Upper lobe of left lung (tissue), 6 donors: ENCODE measurements at regions not wholly inside any gene's neighbourhood (a gene's known extent, or its start where the extent isn't known, plus 50 kb on each side); places are given as distances from the start of the nearest gene placed in this dataset.

Experiments
- ATAC-seq, 2 donors: fragments of 200-7000 bp; cut with Tn5 transposase; one replicate each; pipeline ENCODE4 v1.9.1; 2022; ENCODE audit warnings: mild to moderate bottlenecking in 2 of 2, moderate library complexity in 2 of 2; ENCODE audit not compliant: low FRiP score in 2 of 2
- DNase-seq, 2 donors: peaks; one replicate each; pipeline ENCODE4 v3.0.0-alpha.2; 2019 to 2020
- H3K27ac ChIP-seq, 4 donors: fragments of 200-600 bp; sonication (generic); one replicate each; pipeline ENCODE4 v1.5.1; 2016 to 2019
- H3K27me3 ChIP-seq, 4 donors: fragments of 200-600 bp; sonication (generic); one replicate each; pipeline ENCODE4 v1.5.1; 2017 to 2019
- H3K36me3 ChIP-seq, 4 donors: fragments of 200-600 bp; sonication (generic); one replicate each; pipeline ENCODE4 v1.5.1; 2016 to 2019
- H3K4me1 ChIP-seq, 4 donors: fragments of 200-600 bp; sonication (generic); one replicate each; pipeline ENCODE4 v1.5.1; 2018 to 2019
- H3K4me3 ChIP-seq, 4 donors: fragments of 200-600 bp; sonication (generic); one replicate each; pipeline ENCODE4 v1.5.1; 2017 to 2019; ENCODE audit warnings: mild to moderate bottlenecking in 2 of 4, moderate library complexity in 1 of 4
- H3K9me3 ChIP-seq, 4 donors: fragments of 200-600 bp; sonication (generic); one replicate each; pipeline ENCODE4 v1.5.1; 2018 to 2019
- CTCF ChIP-seq, 6 experiments: fragments of 450-650 bp in 4 of 6; fragments of 200-600 bp in 2 of 6; sonication (generic) in 2 of 6; IDR thresholded peaks; one replicate each; pipeline ENCODE4 v1.5.1; 2016 to 2019; ENCODE audit warnings: antibody characterized with exemption in 6 of 6
- EP300 ChIP-seq, 4 donors: sonication (generic); formaldehyde crosslinking; IDR thresholded peaks; one replicate each; pipeline ENCODE4 v1.5.1; 2017; ENCODE audit warnings: antibody characterized with exemption in 4 of 4, control low read depth in 2 of 4
- POLR2A ChIP-seq, 4 donors: fragments of 450-650 bp; IDR thresholded peaks; one replicate each; pipeline ENCODE4 v1.5.1; 2016 to 2017; ENCODE audit warnings: antibody characterized with exemption in 4 of 4, mild to moderate bottlenecking in 2 of 4
- POLR2AphosphoS5 ChIP-seq, 2 donors: sonication (generic); formaldehyde crosslinking; IDR thresholded peaks; one replicate each; pipeline ENCODE4 v1.5.1; 2017; ENCODE audit warnings: antibody characterized with exemption in 2 of 2
- WGBS, 2 donors: methylation state at CpG; one replicate each; pipeline ENCODE4 v1.1.5; 2017 to 2018; 5-methylcytosine and 5-hydroxymethylcytosine counted together
- donor health status: DM: no; HTN: no; CAD: no; lungs with moderate emphysema.
- donor health status: DM: no; HTN: yes; CAD: no; lungs with severe emphysema.

- Histone ChIP-seq H3K9me3 (no peaks in the 10 kb centered on the region), H3K4me1 (peaks cover 0 to 3% (median under 1%) of the 10 kb centered on the region in 4 donors), H3K27me3 (no peaks in the 10 kb centered on the region), H3K36me3 (no peaks in the 10 kb centered on the region), H3K4me3 (no peak overlapping the region), H3K27ac (no peak overlapping the region)
- TF ChIP-seq CTCF (IDR thresholded peaks at IDR 0.05) = no peak
- TF ChIP-seq POLR2AphosphoS5 (IDR thresholded peaks at IDR 0.05) = no peak
- no peak for TF ChIP-seq EP300 (IDR thresholded peaks at IDR 0.05)
- TF ChIP-seq POLR2A (IDR thresholded peaks at IDR 0.05) = no peak
- no peak for ATAC-seq
- DNase-seq = no peak
- WGBS, 2 donors = 81 to 94% methylated on average over 5 of the region's 5 CpGs
These were observed 657.6 kb upstream of the ZNF608 start for GRCh38 chr5:125404056-125404455.

DNA sequence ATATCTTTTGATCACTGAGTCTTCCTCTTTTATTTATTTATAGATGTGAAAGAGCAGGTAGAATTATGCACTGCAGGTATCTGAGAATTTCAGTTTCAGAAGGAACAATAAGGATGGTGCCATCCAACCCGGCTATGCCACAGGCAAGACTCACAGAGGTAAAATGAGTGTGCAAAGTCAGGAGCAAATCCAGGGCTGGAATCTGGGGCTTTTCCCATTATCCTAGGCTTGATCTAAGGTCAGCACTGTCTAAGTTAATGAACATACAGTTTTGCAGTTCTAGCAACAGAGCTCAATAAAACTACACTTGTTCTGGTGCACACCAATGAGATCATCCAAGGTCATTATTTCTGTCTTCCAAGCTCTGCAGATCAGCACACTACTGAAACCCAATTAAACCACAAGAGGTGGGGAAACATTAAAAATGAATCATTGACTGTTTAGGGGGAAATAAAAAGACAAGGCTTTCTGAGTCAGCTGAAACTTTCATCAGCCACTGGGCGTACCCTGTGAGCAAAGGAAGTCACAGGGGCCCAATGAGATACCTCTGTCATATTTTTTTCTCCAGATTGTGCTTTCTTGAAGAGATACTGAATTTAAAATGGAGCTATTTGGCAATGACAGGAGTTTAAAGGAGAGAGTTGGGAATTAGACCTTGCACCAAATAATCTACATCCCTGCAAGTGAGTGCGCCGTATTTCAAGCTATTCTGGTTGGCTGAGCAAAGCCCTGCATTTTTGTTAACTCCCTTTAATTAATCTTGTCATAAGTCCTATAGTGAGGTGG lies 662.2 kb upstream of the ZNF608 start:
- TF ChIP-seq POLR2AphosphoS5 (IDR thresholded peaks at IDR 0.05) (no peak), EP300 (IDR thresholded peaks at IDR 0.05) (no peak), CTCF (IDR thresholded peaks at IDR 0.05) (no peak), POLR2A (IDR thresholded peaks at IDR 0.05) (no peak)
- Histone ChIP-seq H3K27ac (no peak overlapping the region), H3K27me3 (no peaks in the 10 kb centered on the region), H3K4me3 (no peak overlapping the region), H3K4me1 (peaks cover 22 to 45% (median 29%) of the 10 kb centered on the region in 4 donors), H3K36me3 (no peaks in the 10 kb centered on the region), H3K9me3 (no peaks in the 10 kb centered on the region)
- ATAC-seq (peak in 1 of 2 donors; percentile 84), DNase-seq (no peak)
- WGBS, 2 donors = 67 to 70% methylated on average over 4 of the region's 4 CpGs

DNA sequence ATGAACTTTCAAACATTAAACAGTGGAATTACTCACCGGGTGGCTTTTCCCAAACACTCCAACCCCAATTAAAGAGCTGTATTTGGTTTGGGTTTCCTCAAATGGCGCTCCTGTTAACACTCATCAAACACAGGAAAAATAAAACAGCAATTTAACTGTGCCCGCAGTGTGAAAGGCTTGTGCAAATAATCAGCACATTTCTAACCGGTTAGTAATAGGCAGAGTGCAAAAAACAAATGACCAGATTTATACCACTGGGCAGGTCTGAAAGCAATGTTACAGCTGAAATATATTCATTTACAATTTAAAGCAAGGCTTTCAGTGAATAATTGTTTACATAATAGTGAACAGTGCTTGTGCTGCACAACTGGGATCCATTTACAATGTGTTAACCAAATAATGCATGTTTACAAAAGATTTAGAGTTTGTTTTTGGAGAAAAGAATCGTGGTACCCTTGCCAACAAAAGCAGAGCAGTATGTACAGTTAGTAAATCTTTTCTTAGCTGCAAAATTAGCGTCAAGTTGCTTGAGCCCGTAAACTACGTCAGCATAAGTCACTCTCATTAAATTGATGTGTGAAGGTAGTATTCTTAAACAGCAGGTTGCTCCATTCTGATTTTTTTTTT lies 662.9 kb upstream of the ZNF608 start:
- no peak overlapping the region for H3K4me3 ChIP-seq
- H3K4me1 ChIP-seq = peaks cover 22 to 45% (median 29%) of the 10 kb centered on the region in 4 donors
- DNase-seq = no peak
- H3K27ac ChIP-seq = no peak overlapping the region
- no peak for TF ChIP-seq POLR2AphosphoS5 (IDR thresholded peaks at IDR 0.05)
- no peak for TF ChIP-seq EP300 (IDR thresholded peaks at IDR 0.05)
- TF ChIP-seq CTCF (IDR thresholded peaks at IDR 0.05) = no peak
- no peak for TF ChIP-seq POLR2A (IDR thresholded peaks at IDR 0.05)
- H3K27me3 ChIP-seq = no peaks in the 10 kb centered on the region
- 46 to 68% methylated on average over 8 of the region's 8 CpGs for WGBS, 2 donors
- no peaks in the 10 kb centered on the region for H3K9me3 ChIP-seq
- no peaks in the 10 kb centered on the region for H3K36me3 ChIP-seq
- no peak for ATAC-seq

- Histone ChIP-seq H3K27me3 (no peaks in the 10 kb centered on the region), H3K4me1 (peaks cover 22 to 45% (median 29%) of the 10 kb centered on the region in 4 donors), H3K27ac (peak overlapping the region in 3 of 4 donors; percentile 32 to 82 (median 67)), H3K9me3 (no peaks in the 10 kb centered on the region), H3K36me3 (no peaks in the 10 kb centered on the region), H3K4me3 (no peak overlapping the region)
- ATAC-seq (no peak), DNase-seq (no peak)
- 51 to 59% methylated on average over 9 to 10 of the region's 10 CpGs for WGBS, 2 donors
- no peak for TF ChIP-seq EP300 (IDR thresholded peaks at IDR 0.05)
These were observed 663.6 kb upstream of the ZNF608 start for GRCh38 chr5:125409861-125410536.

DNA sequence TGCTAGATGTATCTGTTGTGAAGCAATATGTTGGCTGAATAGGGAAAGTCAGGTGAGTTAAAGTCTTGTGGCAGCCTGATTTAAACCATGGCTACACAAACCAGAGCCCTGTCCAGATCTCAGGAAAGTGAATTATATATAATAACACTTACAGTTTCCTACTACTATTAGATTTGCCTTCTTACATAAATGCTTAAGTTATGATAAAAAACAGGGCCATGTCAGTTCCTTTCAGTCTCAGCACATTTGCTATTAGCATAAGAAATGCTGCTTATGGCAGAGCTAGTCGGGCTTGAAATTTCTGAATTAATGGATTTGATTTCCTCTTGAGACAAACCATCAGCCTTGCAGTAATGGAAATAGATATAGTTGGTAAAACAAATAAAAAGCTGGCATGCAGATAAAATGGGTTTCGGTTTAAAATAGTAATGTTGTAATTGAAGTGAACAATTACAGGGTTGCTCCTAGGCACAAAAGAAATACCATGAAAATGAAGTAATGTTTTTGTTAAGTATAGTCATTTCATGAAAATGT lies 664.2 kb upstream of the ZNF608 start:
- Histone ChIP-seq H3K27ac (peak overlapping the region; percentile 32 to 82 (median 67)), H3K27me3 (no peaks in the 10 kb centered on the region), H3K9me3 (no peaks in the 10 kb centered on the region), H3K36me3 (no peaks in the 10 kb centered on the region), H3K4me3 (no peak overlapping the region), H3K4me1 (peaks cover 22 to 45% (median 29%) of the 10 kb centered on the region in 4 donors)
- WGBS, 2 donors = 21 to 33% methylated on average over 2 of the region's 2 CpGs
- TF ChIP-seq CTCF (IDR thresholded peaks at IDR 0.05) (no peak), EP300 (IDR thresholded peaks at IDR 0.05) (no peak), POLR2AphosphoS5 (IDR thresholded peaks at IDR 0.05) (no peak), POLR2A (IDR thresholded peaks at IDR 0.05) (no peak)
- ATAC-seq (peak in 1 of 2 donors; percentile 39), DNase-seq (no peak)
